Posterior vena cava (tissue), 2 donors: ENCODE measurements at regions not wholly inside any gene's neighbourhood (a gene's known extent, or its start where the extent isn't known, plus 50 kb on each side); places are given as distances from the start of the nearest gene placed in this dataset.

Experiments used
- DNase-seq: peaks from one replicate; pipeline ENCODE4 v3.0.0-alpha.2; 2020; ENCODE audit warnings: low spot score
- intact Hi-C, 2 donors: fragments of 100-400 bp; cut with DNase I; formaldehyde crosslinking; loops; one replicate each; pipeline versions ENCODE4 v1.14.1 to v1.14.2; 2022 to 2023
- donor health status: DM: yes; HTN: yes; CAD: no.
- donor health status: DM: yes; HTN: yes; CAD: no.

DNA sequence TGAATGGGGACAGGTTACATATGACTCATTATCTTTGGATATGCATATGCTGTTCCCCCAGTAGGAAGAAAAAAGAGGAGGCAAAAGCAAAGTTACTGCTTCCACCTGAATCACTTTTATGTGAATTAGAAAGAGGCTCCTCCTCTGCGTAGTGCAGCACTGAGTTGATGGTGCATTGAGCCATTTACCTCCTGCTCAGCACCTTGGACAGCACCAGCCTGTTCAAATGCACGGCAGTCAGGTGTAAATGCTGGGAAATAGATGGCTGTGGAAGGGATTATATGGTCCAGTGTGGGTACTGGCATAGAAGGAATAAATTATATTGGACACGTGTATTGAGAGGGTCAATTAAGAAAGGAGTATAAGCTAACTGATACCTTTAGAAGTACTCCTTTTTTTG is 541.9 kb upstream of the SEL1L start:
- intact Hi-C loops = no loop called here
- no peak for DNase-seq

DNA sequence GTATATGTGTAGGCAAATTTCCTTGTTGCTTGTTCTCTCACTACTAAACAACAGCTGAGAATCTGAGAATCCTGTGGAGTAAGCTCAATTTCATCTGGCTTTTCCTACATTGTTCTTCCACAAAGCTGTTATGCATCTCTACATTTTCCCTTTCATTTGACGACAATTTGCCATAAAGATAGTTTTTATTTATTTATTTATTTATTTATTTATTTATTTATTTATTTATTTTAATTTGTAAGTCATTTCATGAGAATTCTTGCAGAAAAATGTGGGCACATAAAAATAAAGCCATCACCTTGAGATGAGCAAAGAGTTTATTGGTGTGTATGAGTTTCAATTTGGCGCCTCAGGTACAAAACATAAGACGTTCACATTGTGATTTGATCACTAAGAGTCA is 545.9 kb upstream of the SEL1L start:
- DNase-seq = no peak
- intact Hi-C loops = no loop called here

DNA sequence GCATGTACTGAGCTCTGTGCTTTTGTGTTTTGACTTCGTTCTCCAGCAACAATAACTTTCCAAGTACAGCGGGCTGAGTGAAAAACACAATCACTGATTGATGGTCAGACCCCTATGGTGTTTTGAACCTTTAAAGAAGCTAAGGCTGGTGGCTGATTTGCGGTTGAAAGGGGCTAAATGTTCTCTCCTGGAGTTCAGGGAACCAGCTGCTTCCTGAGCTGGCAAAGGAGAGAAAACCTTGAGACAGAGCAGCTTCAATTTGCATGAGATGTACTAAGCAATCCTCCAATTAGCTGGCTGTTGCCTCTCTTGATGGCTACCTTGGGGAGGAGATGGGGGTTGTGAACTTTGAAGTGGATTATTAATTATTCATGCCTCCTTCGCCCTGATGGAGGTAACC is 546.7 kb upstream of the SEL1L start:
- intact Hi-C loops = no loop called here
- no peak for DNase-seq

GRCh38 chr14:82084813-82085212 is 551.2 kb upstream of the SEL1L start:
- intact Hi-C loops = no loop called here

GRCh38 chr14:82091097-82091496 is 557.4 kb upstream of the SEL1L start:
- intact Hi-C loops = loop anchor here in 1 of 2 donors (10.0 kb wide), 1 partner anchor 1106 kb away; no protein-coding TSS in a partner anchor
- no peak for DNase-seq

More at GRCh38 chr14:82084813-82085212, 551.2 kb upstream of the SEL1L start:
- no peak for DNase-seq

DNA sequence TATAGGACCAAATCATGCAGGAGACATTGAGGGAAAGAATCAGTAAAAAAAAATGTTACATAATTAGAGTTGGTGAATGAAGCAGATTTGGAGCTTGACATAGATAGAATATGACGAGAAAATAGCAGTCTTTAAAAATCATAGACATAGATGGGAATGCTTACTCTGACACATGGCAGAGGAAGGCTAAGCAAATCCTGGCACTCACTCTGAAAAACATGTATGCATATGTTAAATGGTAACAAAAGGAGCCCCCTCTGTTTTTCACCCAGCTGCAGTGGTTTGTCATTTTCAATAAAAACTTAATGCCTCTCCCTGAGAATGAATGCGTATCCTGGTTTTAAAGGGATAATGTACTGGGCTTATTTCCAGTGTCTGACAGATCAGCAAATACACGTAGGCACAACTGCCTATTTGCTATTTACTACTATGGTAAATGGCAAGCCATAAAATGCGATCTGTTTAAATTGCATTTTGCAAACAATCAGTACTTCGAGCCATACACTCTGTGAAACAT is 561.2 kb upstream of the SEL1L start:
- DNase-seq = no peak
- intact Hi-C loops = loop anchor here in 1 of 2 donors (10.0 kb wide), 1 partner anchor 1110 kb away; no protein-coding TSS in a partner anchor

DNA sequence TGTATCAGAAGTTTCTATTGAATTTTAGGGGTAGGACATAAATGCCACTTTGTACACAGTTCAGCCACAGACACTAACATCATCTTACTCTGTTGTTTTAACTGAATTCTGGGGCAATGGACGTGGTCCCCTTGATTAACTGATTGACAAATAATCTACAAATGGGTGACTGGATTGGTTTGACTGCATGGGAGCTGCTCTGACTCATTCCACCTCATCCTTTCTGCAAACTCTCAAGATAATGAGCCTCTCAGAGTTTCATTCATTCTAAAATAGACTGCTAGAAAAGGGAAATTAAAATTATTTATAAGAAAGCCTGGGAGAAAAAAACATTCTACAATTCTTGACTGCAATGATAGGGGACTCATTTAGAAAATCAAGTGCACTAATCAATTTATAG is 570.4 kb upstream of the SEL1L start:
- intact Hi-C loops = no loop called here

GRCh38 chr14:82112210-82112839 is 578.7 kb upstream of the SEL1L start:
- intact Hi-C loops = no loop called here

More for the DNA sequence above, 570.4 kb upstream of the SEL1L start:
- no peak for DNase-seq

GRCh38 chr14:82113007-82113406 is 579.4 kb upstream of the SEL1L start:
- intact Hi-C loops = no loop called here
- DNase-seq = no peak

More at GRCh38 chr14:82112210-82112839, 578.7 kb upstream of the SEL1L start:
- DNase-seq = no peak

GRCh38 chr14:82113710-82114109 is 580.1 kb upstream of the SEL1L start:
- DNase-seq = no peak
- intact Hi-C loops = no loop called here

DNA sequence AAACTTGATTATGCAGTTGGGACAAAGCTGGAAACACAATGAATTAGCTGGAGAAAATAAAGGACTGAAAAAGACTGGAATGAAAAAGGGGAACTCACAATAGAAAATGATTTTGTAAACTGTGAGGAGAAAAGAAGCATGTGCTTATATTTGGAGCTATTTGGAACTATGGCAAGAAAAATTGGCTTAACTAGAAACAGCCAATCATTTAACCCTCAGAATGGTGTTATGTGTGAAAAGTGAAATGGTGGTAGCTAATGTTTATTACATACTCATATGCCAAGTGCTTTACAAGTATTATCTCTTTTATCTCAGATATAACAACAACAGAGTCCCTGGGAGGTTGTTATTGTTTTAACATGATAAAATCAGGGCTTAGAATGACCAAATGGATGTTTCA is 583.1 kb upstream of the SEL1L start:
- intact Hi-C loops = no loop called here

GRCh38 chr14:82122655-82123054 is 589.0 kb upstream of the SEL1L start:
- no peak for DNase-seq
- intact Hi-C loops = no loop called here

More for the DNA sequence above, 583.1 kb upstream of the SEL1L start:
- no peak for DNase-seq

DNA sequence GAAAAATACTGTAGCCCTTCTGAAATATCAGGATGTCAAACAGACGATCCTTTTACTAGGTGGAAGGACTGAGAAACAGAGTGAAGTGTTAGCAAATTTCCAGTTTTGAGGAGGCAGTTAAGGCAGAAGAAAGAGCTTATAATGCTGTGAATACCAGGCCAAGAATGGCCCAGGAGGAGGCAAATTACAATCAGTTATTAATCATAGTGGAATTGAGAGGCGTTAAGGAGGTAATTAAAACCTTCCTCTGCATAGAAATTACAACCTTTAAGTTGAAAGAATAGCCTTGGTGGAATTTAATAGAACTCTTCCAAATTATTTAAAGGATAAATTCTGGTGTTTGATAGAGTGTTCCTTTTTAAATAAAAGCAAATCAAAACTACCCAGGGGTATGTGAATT is 590.9 kb upstream of the SEL1L start:
- intact Hi-C loops = no loop called here
- DNase-seq = no peak

DNA sequence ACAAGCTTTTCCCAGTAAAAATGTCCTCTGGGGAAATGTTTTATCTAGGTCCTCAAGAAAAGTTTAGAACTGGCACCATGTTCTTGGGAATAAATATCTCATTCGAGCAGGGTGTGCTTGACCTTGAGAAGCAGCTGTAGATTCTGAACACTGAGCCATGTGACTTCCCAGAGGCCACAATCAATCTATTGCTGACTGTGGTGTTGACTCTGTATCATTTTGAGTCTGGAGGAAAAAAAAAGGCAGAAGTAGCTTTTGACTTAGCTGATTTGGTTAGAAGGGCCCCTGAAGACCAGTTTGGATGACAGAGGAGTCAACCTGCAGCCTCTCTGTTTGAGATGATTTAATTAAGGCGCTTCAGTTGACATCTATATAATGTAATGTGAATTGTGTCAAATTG is 592.4 kb upstream of the SEL1L start:
- no peak for DNase-seq
- intact Hi-C loops = no loop called here

DNA sequence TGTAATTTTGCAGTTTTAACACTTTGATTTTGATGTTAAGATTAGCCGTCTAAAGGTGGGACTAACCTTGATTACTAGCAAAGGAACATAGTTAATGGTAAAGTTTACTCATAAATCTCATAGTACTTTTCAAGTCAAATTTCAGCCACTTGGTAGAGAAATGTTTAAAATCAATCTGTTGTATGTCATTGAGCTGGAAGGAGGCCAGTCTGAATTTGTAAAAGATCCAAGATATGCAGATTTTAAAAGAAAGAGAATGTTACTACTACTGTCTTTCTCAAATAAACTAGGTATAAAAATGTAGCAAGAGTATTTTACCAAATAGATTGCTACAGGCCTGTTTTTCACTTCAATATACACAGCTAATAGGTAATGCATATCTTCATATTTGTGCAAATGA is 600.8 kb upstream of the SEL1L start:
- DNase-seq = no peak
- intact Hi-C loops = no loop called here

- DNase-seq = no peak
- intact Hi-C loops = no loop called here
Measured at GRCh38 chr14:82138431-82138830, 604.8 kb upstream of the SEL1L start.

- DNase-seq = no peak
- intact Hi-C loops = no loop called here
Measured at GRCh38 chr14:82146846-82147245, 613.2 kb upstream of the SEL1L start.

DNA sequence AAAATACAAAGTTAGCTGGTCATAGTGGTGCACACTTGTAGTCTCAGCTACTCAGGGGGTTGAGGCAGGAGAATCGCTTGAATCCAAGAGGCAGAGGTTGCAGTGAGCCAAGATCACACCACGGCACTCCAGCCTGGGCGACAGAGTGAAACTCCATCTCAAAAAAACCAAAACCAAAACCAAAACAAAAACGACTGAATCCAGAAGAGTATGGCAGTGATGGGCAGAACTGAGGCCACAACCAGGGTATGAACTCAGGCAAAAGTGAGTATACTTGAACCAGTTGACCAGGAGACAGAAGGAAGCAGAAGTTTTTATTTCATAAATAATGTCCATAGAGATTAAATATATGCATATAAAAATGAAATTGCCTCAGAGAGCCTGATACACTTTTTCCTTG is 620.0 kb upstream of the SEL1L start:
- intact Hi-C loops = no loop called here
- no peak for DNase-seq

- no peak for DNase-seq
- intact Hi-C loops = no loop called here
Measured at GRCh38 chr14:82159624-82160023, 626.0 kb upstream of the SEL1L start.

DNA sequence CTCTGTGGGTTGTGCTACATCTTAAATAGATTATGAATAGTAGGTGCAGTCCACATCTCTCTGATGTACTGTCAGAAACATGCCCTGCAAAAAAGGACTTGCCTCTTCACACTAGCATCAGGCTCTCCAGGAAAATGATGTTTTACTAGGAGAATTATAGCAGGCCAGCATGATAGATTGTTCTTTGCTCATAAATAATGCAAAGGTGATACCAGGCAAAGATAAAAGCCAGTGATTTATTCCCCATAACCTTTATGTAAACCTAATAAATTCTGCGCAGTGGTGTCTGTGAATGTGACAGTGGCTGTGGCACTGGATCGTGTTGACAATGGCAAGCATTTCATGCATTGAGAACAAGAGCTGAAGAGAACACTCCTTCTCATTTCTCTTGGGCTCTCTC is 646.5 kb upstream of the SEL1L start:
- intact Hi-C loops = no loop called here
- no peak for DNase-seq

DNA sequence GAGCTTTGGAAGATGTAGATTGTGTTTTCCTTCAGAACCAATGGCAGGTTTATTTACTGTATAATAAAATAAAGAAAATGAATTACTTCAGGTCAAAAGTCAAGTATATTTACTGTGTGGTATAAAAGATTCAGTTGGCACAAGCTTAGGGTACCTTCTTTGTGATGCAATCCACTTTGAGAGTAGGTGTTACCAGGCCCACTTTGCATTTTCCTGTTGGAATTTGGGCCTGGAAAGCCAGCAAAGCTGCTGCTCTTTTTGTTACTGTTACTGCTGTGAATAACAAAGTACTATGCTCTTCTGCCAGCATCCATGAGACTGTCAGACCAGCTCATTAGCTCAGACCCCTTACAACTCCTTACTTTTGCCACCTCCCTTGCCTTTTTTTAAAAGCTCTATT is 649.0 kb upstream of the SEL1L start:
- intact Hi-C loops = no loop called here

GRCh38 chr14:82190742-82191141 is 657.1 kb upstream of the SEL1L start:
- DNase-seq = no peak
- intact Hi-C loops = no loop called here

More for the DNA sequence above, 649.0 kb upstream of the SEL1L start:
- no peak for DNase-seq
